Osteoblast (primary cell): ENCODE measurements at regions not wholly inside any gene's neighbourhood (a gene's known extent, or its start where the extent isn't known, plus 50 kb on each side); places are given as distances from the start of the nearest gene placed in this dataset.

Experiments used
- DNase-seq: peaks from one replicate; pipeline ENCODE4 v3.0.0; 2011; ENCODE audit warnings: low spot score, mixed read lengths; ENCODE audit not compliant: insufficient read length; ENCODE audit errors: missing footprints
- H2AFZ ChIP-seq: 2 replicates; pipeline ENCODE4 v1.6.0; 2011; ENCODE audit warnings: mild to moderate bottlenecking, low read length
- H3K27ac ChIP-seq: 2 replicates; pipeline ENCODE4 v1.5.1; 2011; ENCODE audit warnings: mild to moderate bottlenecking, low read depth, low read length, moderate library complexity
- H3K27me3 ChIP-seq: 2 replicates; pipeline ENCODE4 v1.6.0; 2012; ENCODE audit warnings: mild to moderate bottlenecking, control low read depth, inconsistent platforms, low read length, moderate library complexity; ENCODE audit not compliant: insufficient read depth
- H3K36me3 ChIP-seq: 2 replicates; pipeline ENCODE4 v1.5.1; 2011; ENCODE audit warnings: mild to moderate bottlenecking, low read length, control low read depth, moderate library complexity; ENCODE audit not compliant: insufficient read depth
- H3K4me1 ChIP-seq: 2 replicates; pipeline ENCODE4 v1.5.1; 2011; ENCODE audit warnings: mild to moderate bottlenecking, low read length, control low read depth, moderate library complexity; ENCODE audit not compliant: insufficient read depth
- H3K4me2 ChIP-seq: 2 replicates; pipeline ENCODE4 v1.6.0; 2011; ENCODE audit warnings: mild to moderate bottlenecking, low read length; ENCODE audit not compliant: insufficient read depth
- H3K4me3 ChIP-seq: fragments of 200-600 bp; sonication (generic); 3 replicates; pipeline ENCODE4 v1.5.1; 2012; ENCODE audit warnings: mild to moderate bottlenecking, low read length, inconsistent platforms; ENCODE audit not compliant: insufficient read depth
- H3K79me2 ChIP-seq: 2 replicates; pipeline ENCODE4 v1.6.0; 2012; ENCODE audit warnings: mild to moderate bottlenecking, low read length, control low read depth, inconsistent platforms; ENCODE audit not compliant: insufficient read depth
- H3K9me3 ChIP-seq: 2 replicates; pipeline ENCODE4 v1.5.1; 2011; ENCODE audit warnings: low read depth, low read length, control low read depth
- H4K20me1 ChIP-seq: 2 replicates; pipeline ENCODE4 v1.6.0; 2012; ENCODE audit warnings: mild to moderate bottlenecking, low read length, control low read depth; ENCODE audit not compliant: insufficient read depth
- TF ChIP-seq, protein P1 (sequence below): IDR thresholded peaks from 2 replicates; pipeline ENCODE4 v1.5.1; 2011; ENCODE audit warnings: mild to moderate bottlenecking, low read depth, low read length, moderate library complexity; ENCODE audit errors: extremely low read depth

DNA sequence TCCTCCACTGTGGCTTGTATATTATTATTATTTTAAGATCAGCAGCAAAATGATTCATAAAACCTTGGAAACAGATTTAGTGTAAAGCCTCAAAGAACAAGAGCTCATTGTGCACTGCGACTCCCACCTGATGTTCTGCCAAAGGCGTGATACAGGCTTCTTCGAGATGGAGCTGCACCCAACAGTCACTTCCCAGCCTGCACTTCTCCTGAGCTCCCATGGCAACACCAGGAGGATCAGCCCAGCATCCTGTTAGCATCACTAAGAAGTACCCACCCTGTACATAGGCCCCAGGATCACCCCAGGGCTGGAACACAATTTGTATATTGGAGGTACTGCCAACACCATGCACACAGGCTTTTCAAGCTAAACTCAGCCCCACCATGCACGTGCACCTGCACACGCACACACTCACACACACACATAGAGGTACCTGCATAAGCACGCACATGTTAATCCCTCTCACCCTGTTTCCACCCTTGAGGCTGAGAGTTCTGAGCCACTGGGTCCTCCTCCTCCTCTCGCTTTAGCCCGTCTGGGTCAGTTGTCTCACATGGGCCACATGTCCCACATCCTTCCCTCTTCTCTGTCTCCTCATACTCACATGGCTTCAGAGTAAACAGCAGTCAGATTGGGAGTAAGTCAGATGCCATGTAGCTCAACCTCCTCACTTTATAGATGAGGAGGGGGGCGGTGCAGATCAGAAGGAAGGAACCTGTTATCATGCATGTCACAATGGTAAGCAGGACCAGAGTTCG, 281.9 kb upstream of the POU3F1 start:
- Histone ChIP-seq H3K27ac (no peak overlapping the region), H2AFZ (no peak overlapping the region), H3K9me3 (no peaks in the 10 kb centered on the region), H3K4me3 (no peak overlapping the region), H3K4me1 (no peaks in the 10 kb centered on the region), H3K36me3 (no peaks in the 10 kb centered on the region), H3K27me3 (no peaks in the 10 kb centered on the region), H4K20me1 (no peaks in the 10 kb centered on the region), H3K4me2 (no peak overlapping the region), H3K79me2 (no peaks in the 10 kb centered on the region)
- TF ChIP-seq, protein P1, sequence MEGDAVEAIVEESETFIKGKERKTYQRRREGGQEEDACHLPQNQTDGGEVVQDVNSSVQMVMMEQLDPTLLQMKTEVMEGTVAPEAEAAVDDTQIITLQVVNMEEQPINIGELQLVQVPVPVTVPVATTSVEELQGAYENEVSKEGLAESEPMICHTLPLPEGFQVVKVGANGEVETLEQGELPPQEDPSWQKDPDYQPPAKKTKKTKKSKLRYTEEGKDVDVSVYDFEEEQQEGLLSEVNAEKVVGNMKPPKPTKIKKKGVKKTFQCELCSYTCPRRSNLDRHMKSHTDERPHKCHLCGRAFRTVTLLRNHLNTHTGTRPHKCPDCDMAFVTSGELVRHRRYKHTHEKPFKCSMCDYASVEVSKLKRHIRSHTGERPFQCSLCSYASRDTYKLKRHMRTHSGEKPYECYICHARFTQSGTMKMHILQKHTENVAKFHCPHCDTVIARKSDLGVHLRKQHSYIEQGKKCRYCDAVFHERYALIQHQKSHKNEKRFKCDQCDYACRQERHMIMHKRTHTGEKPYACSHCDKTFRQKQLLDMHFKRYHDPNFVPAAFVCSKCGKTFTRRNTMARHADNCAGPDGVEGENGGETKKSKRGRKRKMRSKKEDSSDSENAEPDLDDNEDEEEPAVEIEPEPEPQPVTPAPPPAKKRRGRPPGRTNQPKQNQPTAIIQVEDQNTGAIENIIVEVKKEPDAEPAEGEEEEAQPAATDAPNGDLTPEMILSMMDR, result no peak
- DNase-seq, result peak; percentile 43

DNA sequence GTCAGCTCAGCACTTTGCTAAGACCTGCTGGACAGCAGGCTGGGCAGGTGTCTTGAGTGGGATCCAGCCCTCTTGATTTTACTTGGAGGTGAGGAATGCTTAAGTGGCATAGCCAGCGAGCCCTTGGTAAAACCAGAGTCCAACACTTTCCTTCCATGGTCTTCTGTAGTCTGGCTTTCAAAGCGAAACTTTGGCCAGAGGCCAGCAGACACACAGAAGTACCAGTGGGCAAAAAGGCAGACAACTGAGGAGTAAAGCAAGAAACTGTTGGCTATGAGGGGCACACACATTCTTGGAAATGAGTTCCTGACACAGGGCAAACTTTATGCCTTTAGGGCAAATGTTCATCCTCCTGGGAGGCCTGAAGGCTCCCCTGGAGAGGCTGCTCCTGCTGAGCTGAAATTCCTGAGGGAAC, 281.0 kb upstream of the POU3F1 start:
- Histone ChIP-seq H3K4me3 (no peak overlapping the region), H3K4me2 (peak overlapping the region; percentile 13), H3K36me3 (no peaks in the 10 kb centered on the region), H4K20me1 (no peaks in the 10 kb centered on the region), H3K27me3 (no peaks in the 10 kb centered on the region), H2AFZ (no peak overlapping the region), H3K79me2 (no peaks in the 10 kb centered on the region), H3K27ac (no peak overlapping the region), H3K9me3 (no peaks in the 10 kb centered on the region), H3K4me1 (no peaks in the 10 kb centered on the region)
- DNase-seq, result no peak
- TF ChIP-seq, protein P1, result no peak

DNA sequence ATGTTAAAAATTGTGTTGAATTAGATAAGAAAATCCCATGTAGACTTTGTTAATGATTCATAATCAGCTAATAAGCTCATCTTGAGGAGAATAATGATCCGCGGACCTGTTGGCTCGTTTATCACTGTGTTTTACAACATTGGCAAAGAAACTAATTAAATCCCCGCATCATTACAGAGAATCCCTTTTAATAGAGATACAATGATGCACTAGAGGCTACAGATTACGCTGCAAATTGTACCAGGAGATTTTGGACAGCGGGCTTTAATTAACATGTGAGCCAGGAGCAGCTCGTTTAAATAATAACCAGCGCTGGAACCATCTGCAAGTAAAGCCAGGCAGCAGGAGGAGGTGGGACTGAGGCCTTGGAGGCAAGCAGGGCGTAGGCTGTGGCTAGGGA, 280.3 kb upstream of the POU3F1 start:
- Histone ChIP-seq H3K4me2 (no peak overlapping the region), H3K9me3 (no peaks in the 10 kb centered on the region)
- TF ChIP-seq, protein P1, result no peak

DNA sequence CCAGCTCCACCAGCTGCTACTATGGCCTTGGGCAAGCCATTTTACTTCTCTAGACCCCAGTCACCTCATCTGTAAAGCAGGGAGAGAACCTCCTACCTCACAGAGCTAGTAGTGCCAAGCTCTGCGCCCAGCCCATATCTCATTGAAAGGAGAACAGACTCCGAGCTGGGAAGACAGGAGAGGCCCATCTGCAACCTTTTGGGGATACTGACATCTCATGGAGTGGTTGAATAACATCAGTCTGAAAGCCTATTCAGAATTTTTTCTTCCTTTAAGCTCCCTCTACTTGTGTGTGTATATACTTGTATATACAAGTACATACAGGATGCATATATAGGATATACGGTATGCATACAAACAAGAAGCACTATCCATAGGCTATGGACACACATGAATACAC, 279.5 kb upstream of the POU3F1 start:
- Histone ChIP-seq H3K9me3 (no peaks in the 10 kb centered on the region), H3K27me3 (no peaks in the 10 kb centered on the region), H4K20me1 (no peaks in the 10 kb centered on the region), H3K36me3 (no peaks in the 10 kb centered on the region), H3K4me1 (no peaks in the 10 kb centered on the region), H3K79me2 (no peaks in the 10 kb centered on the region), H2AFZ (no peak overlapping the region), H3K4me3 (no peak overlapping the region), H3K4me2 (no peak overlapping the region), H3K27ac (no peak overlapping the region)
- no peak for DNase-seq
- TF ChIP-seq, protein P1, result no peak

More for the DNA sequence above, 280.3 kb upstream of the POU3F1 start:
- H3K79me2 ChIP-seq, result no peaks in the 10 kb centered on the region
- DNase-seq, result no peak
- no peaks in the 10 kb centered on the region for H4K20me1 ChIP-seq
- H3K4me1 ChIP-seq, result no peaks in the 10 kb centered on the region
- no peaks in the 10 kb centered on the region for H3K27me3 ChIP-seq
- no peak overlapping the region for H3K4me3 ChIP-seq
- no peaks in the 10 kb centered on the region for H3K36me3 ChIP-seq
- H2AFZ ChIP-seq, result no peak overlapping the region
- no peak overlapping the region for H3K27ac ChIP-seq
